ENCODE measurements at regions not wholly inside any gene's neighbourhood (a gene's known extent, or its start where the extent isn't known, plus 50 kb on each side); places are given as distances from the start of the nearest gene placed in this dataset.
"Not testable (repeated sequence)": the region's sequence is repeated elsewhere in the genome, so short reads cannot be mapped to it uniquely, and the experiment has no call there.

GRCh38 chr3:29182828-29183227 lies 98.0 kb upstream of the RBMS3 start:
- H2AFZ ChIP-seq (ENCODE audit: low read length); H3K4me2 ChIP-seq (ENCODE audit: insufficient read depth in 1 of 2, low read depth in 2 of 2, low read length in 2 of 2); H4K5ac ChIP-seq (ENCODE audit: insufficient read length, low read depth, low read length); H3K27ac ChIP-seq (ENCODE audit: low read depth, low read length); H2AK5ac ChIP-seq (ENCODE audit: low read depth, low read length); H3K14ac ChIP-seq (ENCODE audit: insufficient read length); H4K20me1 ChIP-seq (replicated peaks in 1 of 2; ENCODE audit: control insufficient read depth in 1 of 2, insufficient read depth in 2 of 2, low read length in 2 of 2); H3K4me3 ChIP-seq (ENCODE audit: extremely low read depth in 1 of 4, insufficient read depth in 2 of 4, low read depth in 3 of 4, low read length in 4 of 4); H4K91ac ChIP-seq (replicated peaks; ENCODE audit: insufficient read length, low read length); H3K23ac ChIP-seq (ENCODE audit: insufficient read length); H3K18ac ChIP-seq (ENCODE audit: extremely low read depth, low read length); H4K8ac ChIP-seq (ENCODE audit: extremely low read depth, insufficient read depth, low read length); H3K4ac ChIP-seq (replicated peaks; ENCODE audit: insufficient read length, low read depth, low read length); H2BK12ac ChIP-seq (ENCODE audit: low read depth, low read length); H3K79me2 ChIP-seq (ENCODE audit: control insufficient read depth in 1 of 2, insufficient read depth in 2 of 2, low read length in 2 of 2); H2BK120ac ChIP-seq (replicated peaks; ENCODE audit: low read depth, low read length); DNase-seq (ENCODE audit: low read depth in 1 of 2, low spot score in 2 of 2); H3K56ac ChIP-seq (replicated peaks; ENCODE audit: insufficient read length, low read depth, low read length); H3K9ac ChIP-seq (replicated peaks in 1 of 4; ENCODE audit: extremely low read depth in 1 of 4, low read depth in 3 of 4, low read length in 3 of 4); POLR2A ChIA-PET (ENCODE audit: partially characterized antibody); H3K36me3 ChIP-seq (ENCODE audit: control insufficient read depth in 2 of 4, insufficient read depth in 4 of 4, low read length in 3 of 4); H3K27me3 ChIP-seq (replicated peaks in 1 of 4; ENCODE audit: control insufficient read depth in 3 of 4, extremely low read depth in 1 of 4, insufficient read depth in 3 of 4, low read length in 3 of 4); H2BK20ac ChIP-seq (ENCODE audit: low read length); H3K79me1 ChIP-seq (ENCODE audit: low read depth, low read length); H2BK15ac ChIP-seq (ENCODE audit: low read length); H3K9me3 ChIP-seq (ENCODE audit: insufficient read depth in 2 of 2, low read depth in 1 of 2, low read length in 1 of 2); H3K23me2 ChIP-seq (ENCODE audit: low read depth, low read length); H3K4me1 ChIP-seq (replicated peaks in 1 of 4; ENCODE audit: control insufficient read depth in 3 of 4, insufficient read depth in 4 of 4, low read length in 3 of 4); H2BK5ac ChIP-seq (ENCODE audit: low read depth, low read length): not testable (repeated sequence)
- FAIRE-seq = peak; percentile 63
- 93% methylated on average over 3 of the region's 3 CpGs; no CpG with 5 or more reads in 1 of the 2 experiments for WGBS, 2 experiments (ENCODE audit: extremely low coverage in 1 of 2, insufficient coverage in 1 of 2, insufficient read length in 1 of 2, insufficient replicate concordance in 2 of 2, low coverage in 1 of 2, low lambda C conversion rate in 2 of 2, missing lambda C conversion rate in 1 of 2)
- CTCF ChIA-PET (ENCODE audit: partially characterized antibody) = interaction anchor here (1.1 kb wide), 1 partner anchor 33 kb away, joined by 3 read pairs; no protein-coding TSS in a partner anchor

Data from H1 (cell line).